H1 (cell line): ENCODE measurements at regions not wholly inside any gene's neighbourhood (a gene's known extent, or its start where the extent isn't known, plus 50 kb on each side); places are given as distances from the start of the nearest gene placed in this dataset.

Experiments
- CTCF ChIA-PET: fragments of 300-600 bp; sonication (Branson Sonifier 250); formaldehyde crosslinking; loops from one replicate; lab custom pipeline; 2021; ENCODE audit not compliant: partially characterized antibody; lab: Charles Lee
- POLR2A ChIA-PET: fragments of 300-600 bp; sonication (Branson Sonifier 250); formaldehyde crosslinking; loops from one replicate; lab custom pipeline; 2021; ENCODE audit warnings: inconsistent platforms; ENCODE audit not compliant: partially characterized antibody; lab: Charles Lee
- DNase-seq, 2 experiments: peaks; one replicate each; pipeline versions ENCODE4 v3.0.0 to v3.0.0-alpha.2; 2010 to 2022; ENCODE audit warnings: low spot score in 2 of 2, low read depth in 1 of 2, mixed read lengths in 1 of 2
- FAIRE-seq: peaks from 2 replicates; lab custom pipeline; 2011; peaks lifted over from hg19 to GRCh38; lab: Jason Lieb, UNC
- H2AFZ ChIP-seq: 2 replicates; pipeline ENCODE4 v1.8.1; 2012; ENCODE audit warnings: low read length, inconsistent platforms
- H2AK5ac ChIP-seq: 2 replicates; pipeline ENCODE4 v1.6.1; 2013; ENCODE audit warnings: low read depth, low read length
- H2BK120ac ChIP-seq: replicated peaks from 2 replicates; pipeline ENCODE3; 2013; ENCODE audit warnings: low read depth, low read length, inconsistent platforms
- H2BK12ac ChIP-seq: 2 replicates; pipeline ENCODE4 v1.6.1; 2013; ENCODE audit warnings: low read depth, low read length
- H2BK15ac ChIP-seq: 2 replicates; pipeline ENCODE4 v1.6.1; 2013; ENCODE audit warnings: low read length
- H2BK20ac ChIP-seq: 2 replicates; pipeline ENCODE4 v1.6.1; 2013; ENCODE audit warnings: low read length
- H2BK5ac ChIP-seq: 2 replicates; pipeline ENCODE4 v1.6.1; 2013; ENCODE audit warnings: low read depth, low read length
- H3K14ac ChIP-seq: 2 replicates; pipeline ENCODE4 v1.6.1; 2013; ENCODE audit warnings: inconsistent platforms; ENCODE audit not compliant: insufficient read length
- H3K18ac ChIP-seq: 2 replicates; pipeline ENCODE4 v1.6.1; 2013; ENCODE audit warnings: low read length; ENCODE audit errors: extremely low read depth
- H3K23ac ChIP-seq: 2 replicates; pipeline ENCODE4 v1.6.1; 2013; ENCODE audit warnings: inconsistent platforms; ENCODE audit not compliant: insufficient read length
- H3K23me2 ChIP-seq: 2 replicates; pipeline ENCODE4 v1.6.1; 2013; ENCODE audit warnings: low read depth, low read length
- H3K27ac ChIP-seq: 2 replicates; pipeline ENCODE4 v1.6.1; 2011; ENCODE audit warnings: low read depth, low read length, inconsistent platforms
- H3K27me3 ChIP-seq, 4 experiments: replicated peaks in 1 of 4; 1 replicate in 1 of 4; 2 replicates in 3 of 4; pipeline versions ENCODE4 v1.6.1 to v1.8.1; 2011 to 2013; ENCODE audit warnings: low read length in 3 of 4, mild to moderate bottlenecking in 3 of 4, inconsistent platforms in 2 of 4, mixed read lengths in 2 of 4, moderate library complexity in 1 of 4; ENCODE audit not compliant: control insufficient read depth in 3 of 4, insufficient read depth in 3 of 4; ENCODE audit errors: extremely low read depth in 1 of 4
- H3K36me3 ChIP-seq, 4 experiments: 2 replicates each; pipeline versions ENCODE4 v1.6.1 to v1.8.1; 2011 to 2013; ENCODE audit warnings: mild to moderate bottlenecking in 4 of 4, low read length in 3 of 4, moderate library complexity in 2 of 4, control low read depth in 1 of 4, inconsistent platforms in 1 of 4; ENCODE audit not compliant: insufficient read depth in 4 of 4, control insufficient read depth in 2 of 4
- H3K4ac ChIP-seq: replicated peaks from 2 replicates; pipeline ENCODE3; 2013; ENCODE audit warnings: low read length, low read depth, mixed read lengths, inconsistent platforms; ENCODE audit not compliant: insufficient read length
- H3K4me1 ChIP-seq, 4 experiments: replicated peaks in 1 of 4; 1 replicate in 1 of 4; 2 replicates in 3 of 4; pipeline versions ENCODE4 v1.6.1 to v1.8.1; 2011 to 2013; ENCODE audit warnings: low read length in 3 of 4, inconsistent platforms in 2 of 4, mixed read lengths in 1 of 4; ENCODE audit not compliant: insufficient read depth in 4 of 4, control insufficient read depth in 3 of 4
- H3K4me2 ChIP-seq, 2 experiments: 2 replicates each; pipeline versions ENCODE4 v1.6.1 to v1.8.1; 2011 to 2013; ENCODE audit warnings: low read depth in 2 of 2, low read length in 2 of 2, control low read depth in 1 of 2, inconsistent platforms in 1 of 2, mild to moderate bottlenecking in 1 of 2; ENCODE audit not compliant: insufficient read depth in 1 of 2
- H3K4me3 ChIP-seq, 4 experiments: fragments of 200-600, 300-600 bp in 1 of 4; sonication (generic), shearing (Covaris generic), sonication (Bioruptor Twin) in 1 of 4; 2 replicates each; pipeline versions ENCODE4 v1.5.1 to v1.8.1; 2011 to 2016; ENCODE audit warnings: low read length in 4 of 4, low read depth in 3 of 4, control low read depth in 2 of 4, inconsistent platforms in 2 of 4, mild to moderate bottlenecking in 2 of 4, mixed read lengths in 1 of 4, moderate library complexity in 1 of 4; ENCODE audit not compliant: insufficient read depth in 2 of 4; ENCODE audit errors: extremely low read depth in 1 of 4
- H3K56ac ChIP-seq: replicated peaks from 2 replicates; pipeline ENCODE3; 2013; ENCODE audit warnings: low read depth, mild to moderate bottlenecking, mixed read lengths, low read length, inconsistent platforms; ENCODE audit not compliant: insufficient read length
- H3K79me1 ChIP-seq: 2 replicates; pipeline ENCODE4 v1.6.1; 2013; ENCODE audit warnings: low read depth, low read length, control low read depth
- H3K79me2 ChIP-seq, 2 experiments: 2 replicates each; pipeline versions ENCODE4 v1.6.1 to v1.8.1; 2012 to 2013; ENCODE audit warnings: low read length in 2 of 2, mild to moderate bottlenecking in 2 of 2, inconsistent platforms in 1 of 2; ENCODE audit not compliant: insufficient read depth in 2 of 2, control insufficient read depth in 1 of 2
- H3K9ac ChIP-seq, 4 experiments: replicated peaks in 1 of 4; 1 replicate in 1 of 4; 2 replicates in 3 of 4; pipeline versions ENCODE4 v1.6.1 to v1.8.1; 2011 to 2013; ENCODE audit warnings: low read depth in 3 of 4, low read length in 3 of 4, control low read depth in 2 of 4, mild to moderate bottlenecking in 2 of 4, moderate library complexity in 2 of 4, inconsistent platforms in 1 of 4; ENCODE audit errors: extremely low read depth in 1 of 4
- H3K9me3 ChIP-seq, 2 experiments: 2 replicates each; pipeline versions ENCODE4 v1.6.1 to v1.8.1; 2012 to 2013; ENCODE audit warnings: mild to moderate bottlenecking in 2 of 2, moderate library complexity in 2 of 2, control low read depth in 1 of 2, inconsistent platforms in 1 of 2, low read depth in 1 of 2, low read length in 1 of 2, mixed read lengths in 1 of 2; ENCODE audit not compliant: insufficient read depth in 2 of 2
- H4K20me1 ChIP-seq, 2 experiments: replicated peaks in 1 of 2; 2 replicates each; pipeline versions ENCODE3 to v1.8.1; 2011 to 2013; ENCODE audit warnings: inconsistent platforms in 2 of 2, low read length in 2 of 2, mild to moderate bottlenecking in 1 of 2; ENCODE audit not compliant: insufficient read depth in 2 of 2, control insufficient read depth in 1 of 2
- H4K5ac ChIP-seq: 2 replicates; pipeline ENCODE4 v1.6.1; 2013; ENCODE audit warnings: low read length, low read depth, mixed read lengths, inconsistent platforms; ENCODE audit not compliant: insufficient read length
- H4K8ac ChIP-seq: 2 replicates; pipeline ENCODE4 v1.8.0; 2013; ENCODE audit warnings: mild to moderate bottlenecking, moderate library complexity, low read length, inconsistent platforms; ENCODE audit not compliant: insufficient read depth; ENCODE audit errors: extremely low read depth
- H4K91ac ChIP-seq: replicated peaks from 2 replicates; pipeline ENCODE3; 2013; ENCODE audit warnings: low read length, mixed read lengths, inconsistent platforms; ENCODE audit not compliant: insufficient read length
- WGBS, 2 experiments: shearing (Covaris generic) in 1 of 2; methylation state at CpG; one replicate each; pipeline versions ENCODE4 v1.1.6 to v1.1.7; 2013 to 2015; ENCODE audit warnings: low lambda C conversion rate in 2 of 2, mixed read lengths in 2 of 2, inconsistent platforms in 1 of 2, low coverage in 1 of 2, missing lambda C conversion rate in 1 of 2; ENCODE audit not compliant: insufficient replicate concordance in 2 of 2, insufficient coverage in 1 of 2, insufficient read length in 1 of 2; ENCODE audit errors: extremely low coverage in 1 of 2, missing lambda C conversion rate in 1 of 2; 5-methylcytosine and 5-hydroxymethylcytosine counted together

GRCh38 chr11:69560141-69560790 lies 78.8 kb downstream of the LINC01488 start:
- Histone ChIP-seq H4K5ac (no peak overlapping the region), H4K20me1 (no peaks in the 10 kb centered on the region), H4K8ac (no peak overlapping the region), H3K23ac (no peak overlapping the region), H3K27ac (no peak overlapping the region), H2AFZ (no peak overlapping the region), H3K4me3 (no peak overlapping the region), H3K79me2 (no peaks in the 10 kb centered on the region), H3K56ac (no peak overlapping the region), H3K4me1 (0 out of 7 replicates have a peak, but pooled peaks cover 0 to 2% (median 0%) of the 10 kb centered on the region in 4 experiments), H3K36me3 (no peaks in the 10 kb centered on the region), H3K4ac (no peak overlapping the region), H2BK15ac (no peak overlapping the region), H3K27me3 (no peaks in the 10 kb centered on the region; a peak in 1 of 7 replicates), H3K79me1 (no peaks in the 10 kb centered on the region), H3K23me2 (no peaks in the 10 kb centered on the region), H2AK5ac (no peak overlapping the region), H2BK5ac (no peak overlapping the region), H3K9ac (no peak overlapping the region), H3K14ac (no peak overlapping the region), H2BK120ac (no peak overlapping the region), H3K18ac (no peak overlapping the region), H4K91ac (no peak overlapping the region), H3K9me3 (no peaks in the 10 kb centered on the region), H2BK12ac (no peak overlapping the region), H3K4me2 (no peak overlapping the region), H2BK20ac (no peak overlapping the region)
- ChIA-PET CTCF (no interaction called here), POLR2A (no interaction called here)
- DNase-seq (no peak), FAIRE-seq (no peak)
- 84% methylated on average over 4 of the region's 4 CpGs; no CpG with 5 or more reads in 1 of the 2 experiments for WGBS, 2 experiments
